T-cell (primary cell): ENCODE measurements at regions not wholly inside any gene's neighbourhood (a gene's known extent, or its start where the extent isn't known, plus 50 kb on each side); places are given as distances from the start of the nearest gene placed in this dataset.

Experiments
- ATAC-seq, 4 experiments: fragments of 200-7000 bp in 3 of 4; fragments of 150-1000 bp in 1 of 4; cut with Tn5 transposase; replicated peaks in 1 of 4; 1 replicate in 3 of 4; 2 replicates in 1 of 4; pipeline ENCODE4 v1.10.0; 2021; ENCODE audit warnings: moderate library complexity in 3 of 4, mild to moderate bottlenecking in 2 of 4, moderate number of reproducible peaks in 1 of 4
- CTCF ChIA-PET, 2 donors: fragments of 300-600 bp; sonication (Branson Sonifier 250); formaldehyde crosslinking; loops; one replicate each; lab custom pipeline; 2022; ENCODE audit warnings: antibody characterized with exemption in 2 of 2; lab: Charles Lee
- POLR2A ChIA-PET, 2 donors: fragments of 300-600 bp; sonication (Branson Sonifier 250); formaldehyde crosslinking; loops; one replicate each; lab custom pipeline; 2022; ENCODE audit warnings: antibody characterized with exemption in 2 of 2; lab: Charles Lee
- DNase-seq, 35 experiments: peaks; one replicate each; pipeline versions ENCODE4 v3.0.0 to v3.0.0-alpha.2; 2013 to 2023
- H3K27ac ChIP-seq: one replicate; pipeline ENCODE4 v1.5.1; 2013; ENCODE audit warnings: low read length
- H3K27me3 ChIP-seq, 2 experiments: replicated peaks in 1 of 2; 1 replicate in 1 of 2; 2 replicates in 1 of 2; pipeline versions ENCODE4 v1.6.1 to v1.7.0; 2013; ENCODE audit warnings: low read length in 1 of 2, mixed read lengths in 1 of 2; ENCODE audit not compliant: control insufficient read depth in 2 of 2, insufficient read depth in 2 of 2; ENCODE audit errors: extremely low read depth in 1 of 2
- H3K36me3 ChIP-seq, 2 donors: 1 replicate in 1 of 2; 2 replicates in 1 of 2; pipeline versions ENCODE4 v1.6.1 to v1.7.0; 2013; ENCODE audit warnings: low read length in 1 of 2; ENCODE audit not compliant: control insufficient read depth in 2 of 2, insufficient read depth in 1 of 2; ENCODE audit errors: extremely low read depth in 1 of 2
- H3K4me1 ChIP-seq, 2 experiments: 1 replicate in 1 of 2; 2 replicates in 1 of 2; pipeline versions ENCODE4 v1.6.1 to v1.7.0; 2013; ENCODE audit warnings: low read length in 2 of 2, mixed read lengths in 1 of 2; ENCODE audit not compliant: insufficient read depth in 2 of 2, control insufficient read depth in 1 of 2; ENCODE audit errors: extremely low read depth in 1 of 2
- H3K4me3 ChIP-seq, 2 donors: 1 replicate in 1 of 2; 2 replicates in 1 of 2; pipeline versions ENCODE4 v1.5.1 to v1.7.0; 2013; ENCODE audit warnings: mild to moderate bottlenecking in 2 of 2, low read length in 1 of 2, moderate library complexity in 1 of 2; ENCODE audit not compliant: control insufficient read depth in 1 of 2; ENCODE audit errors: extremely low read depth in 1 of 2
- H3K9me3 ChIP-seq: 2 replicates; pipeline ENCODE4 v1.7.0; 2013
- H3K27ac Mint-ChIP-seq, 2 donors: one replicate each; pipeline ENCODE4 v1.8.0; 2020 to 2021; ENCODE audit warnings: mild to moderate bottlenecking in 2 of 2, mixed read lengths in 2 of 2
- H3K27me3 Mint-ChIP-seq, 2 donors: one replicate each; pipeline ENCODE4 v1.8.0; 2021 to 2022; ENCODE audit warnings: mixed read lengths in 2 of 2
- H3K36me3 Mint-ChIP-seq: one replicate; pipeline ENCODE4 v1.8.0; 2021; ENCODE audit warnings: mixed read lengths
- H3K4me1 Mint-ChIP-seq, 3 donors: one replicate each; pipeline ENCODE4 v1.8.0; 2020 to 2022; ENCODE audit warnings: mixed read lengths in 3 of 3, mild to moderate bottlenecking in 1 of 3
- H3K4me3 Mint-ChIP-seq, 3 donors: one replicate each; pipeline ENCODE4 v1.8.0; 2020 to 2022; ENCODE audit warnings: mild to moderate bottlenecking in 3 of 3, mixed read lengths in 3 of 3, moderate library complexity in 3 of 3
- H3K9me3 Mint-ChIP-seq, 3 donors: one replicate each; pipeline ENCODE4 v1.8.0; 2020 to 2022; ENCODE audit warnings: mixed read lengths in 3 of 3
- WGBS: methylation state at CpG from one replicate; pipeline ENCODE4 v1.1.5; 2013; ENCODE audit warnings: missing lambda C conversion rate; ENCODE audit not compliant: insufficient coverage; 5-methylcytosine and 5-hydroxymethylcytosine counted together

DNA sequence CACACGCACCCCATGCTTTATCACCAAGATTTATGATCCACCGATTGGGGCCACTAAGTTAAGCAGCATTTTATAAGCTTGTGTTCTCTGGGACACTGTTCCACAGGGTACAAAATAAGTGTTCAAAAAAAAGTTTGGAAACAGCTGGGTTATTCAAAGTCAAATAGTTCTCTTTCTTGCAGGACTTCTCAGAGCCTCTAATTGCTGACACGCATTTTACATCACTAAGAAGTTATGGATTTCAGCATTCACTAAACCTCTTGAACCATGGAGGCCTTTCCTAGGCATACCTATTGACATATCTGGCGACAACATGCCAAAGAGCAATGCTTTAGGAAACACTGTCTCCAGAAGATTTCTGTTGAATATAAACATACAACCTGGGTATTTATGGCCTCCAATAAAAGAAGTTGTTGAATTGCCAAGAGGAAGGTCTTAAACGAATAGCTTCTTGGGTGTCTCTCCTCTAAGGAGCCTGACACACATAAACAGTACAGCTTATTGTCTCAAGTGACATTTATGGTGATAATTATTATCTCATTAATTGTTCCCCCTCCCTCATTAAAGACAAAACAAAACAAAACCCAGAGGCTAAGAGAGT lies 147.1 kb upstream of the ARHGAP20 start:
- WGBS, result 90% methylated on average over 2 of the region's 5 CpGs
- no peak for ATAC-seq
- no peaks in the 10 kb centered on the region for H3K36me3 ChIP-seq
- H3K27ac ChIP-seq, result no peak overlapping the region
- no peaks in the 10 kb centered on the region for H3K4me1 Mint-ChIP-seq
- H3K27me3 Mint-ChIP-seq, result peaks cover 0 to 8% of the 10 kb centered on the region in 2 donors
- H3K4me1 ChIP-seq, result no peaks in the 10 kb centered on the region
- POLR2A ChIA-PET, result interaction anchor here in 1 of 2 donors (0.7 kb wide), 1 partner anchor 48 kb away, joined by 3 read pairs; no protein-coding TSS in a partner anchor
- no peaks in the 10 kb centered on the region for H3K9me3 ChIP-seq
- DNase-seq, result no peak
- H3K9me3 Mint-ChIP-seq, result peaks cover 0 to 4% (median 4%) of the 10 kb centered on the region in 3 donors
- no peak overlapping the region for H3K4me3 Mint-ChIP-seq
- no peak overlapping the region for H3K4me3 ChIP-seq
- H3K27ac Mint-ChIP-seq, result no peak overlapping the region
- no peaks in the 10 kb centered on the region for H3K36me3 Mint-ChIP-seq
- no peaks in the 10 kb centered on the region for H3K27me3 ChIP-seq
- CTCF ChIA-PET, result no interaction called here

DNA sequence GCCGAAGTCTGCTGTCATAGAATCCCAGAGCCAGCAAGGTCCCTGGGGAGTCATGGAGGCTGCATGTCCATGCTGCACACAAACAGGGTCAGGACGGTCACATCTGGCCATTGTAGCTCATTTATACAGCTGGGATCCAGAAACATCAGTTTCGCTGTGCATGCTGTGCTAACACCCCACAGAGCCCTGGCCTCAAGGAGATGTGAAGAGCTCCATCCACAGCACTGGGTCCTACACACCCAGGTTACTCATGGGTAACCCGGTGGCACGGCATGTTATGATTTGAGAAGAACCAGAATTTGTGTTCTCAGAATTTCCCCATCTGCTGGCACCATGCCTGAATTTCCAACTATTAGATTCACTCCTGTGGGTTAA lies 146.3 kb upstream of the ARHGAP20 start:
- ChIA-PET POLR2A (interaction anchor here in 1 of 2 donors (0.7 kb wide), 1 partner anchor 48 kb away, joined by 3 read pairs; no protein-coding TSS in a partner anchor), CTCF (no interaction called here)
- Mint-ChIP-seq H3K4me3 (no peak overlapping the region), H3K27ac (no peak overlapping the region), H3K36me3 (no peaks in the 10 kb centered on the region), H3K9me3 (peaks cover 0 to 4% (median 4%) of the 10 kb centered on the region in 3 donors), H3K27me3 (peaks cover 0 to 10% of the 10 kb centered on the region in 2 donors), H3K4me1 (no peaks in the 10 kb centered on the region)
- ATAC-seq, result no peak
- no peaks in the 10 kb centered on the region for H3K4me1 ChIP-seq
- WGBS, result 89% methylated on average over 3 of the region's 5 CpGs
- no peaks in the 10 kb centered on the region for H3K27me3 ChIP-seq
- H3K27ac ChIP-seq, result no peak overlapping the region
- no peak overlapping the region for H3K4me3 ChIP-seq
- no peaks in the 10 kb centered on the region for H3K9me3 ChIP-seq
- no peak for DNase-seq
- H3K36me3 ChIP-seq, result no peaks in the 10 kb centered on the region

DNA sequence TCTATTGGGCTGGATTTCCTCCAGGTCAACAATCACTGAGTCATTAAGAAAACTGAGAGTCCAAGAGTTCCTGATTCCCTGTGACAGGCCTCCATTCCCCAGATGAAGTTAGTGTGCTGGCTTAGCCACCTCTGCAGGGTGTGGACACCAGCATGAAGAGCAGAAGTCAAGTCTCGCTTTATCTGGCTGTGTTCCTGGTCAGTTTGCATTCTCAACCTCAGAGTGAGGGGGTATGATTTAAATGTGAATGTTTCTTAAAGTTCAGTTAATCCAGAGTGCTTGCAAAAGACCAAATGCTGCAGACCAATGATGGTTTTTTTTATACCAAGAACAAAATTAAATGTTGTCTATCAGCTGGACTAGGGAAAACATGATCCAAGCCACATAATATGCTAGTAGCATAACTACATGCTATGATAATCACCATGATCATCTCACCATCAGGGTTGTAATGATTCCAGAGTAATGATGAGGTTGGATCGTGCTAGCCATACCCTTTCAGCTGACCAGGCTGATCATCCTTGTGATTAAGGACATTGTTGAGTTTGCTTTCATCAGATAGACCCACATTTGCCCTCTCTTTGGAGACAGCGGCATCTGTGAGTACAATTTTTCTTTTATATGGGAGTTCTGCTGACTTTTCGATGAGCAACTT lies 145.8 kb upstream of the ARHGAP20 start:
- H3K4me3 ChIP-seq, result no peak overlapping the region
- H3K27ac ChIP-seq, result no peak overlapping the region
- no peaks in the 10 kb centered on the region for H3K4me1 Mint-ChIP-seq
- H3K9me3 ChIP-seq, result no peaks in the 10 kb centered on the region
- peaks cover 0 to 4% (median 4%) of the 10 kb centered on the region in 3 donors for H3K9me3 Mint-ChIP-seq
- no peak overlapping the region for H3K4me3 Mint-ChIP-seq
- no peak for DNase-seq
- H3K27me3 ChIP-seq, result no peaks in the 10 kb centered on the region
- CTCF ChIA-PET, result no interaction called here
- no peaks in the 10 kb centered on the region for H3K36me3 ChIP-seq
- 88% methylated on average over 1 of the region's 4 CpGs for WGBS
- ATAC-seq, result no peak
- no peaks in the 10 kb centered on the region for H3K4me1 ChIP-seq
- H3K27ac Mint-ChIP-seq, result no peak overlapping the region
- H3K36me3 Mint-ChIP-seq, result no peaks in the 10 kb centered on the region
- peaks cover 0 to 10% of the 10 kb centered on the region in 2 donors for H3K27me3 Mint-ChIP-seq
- POLR2A ChIA-PET, result no interaction called here

DNA sequence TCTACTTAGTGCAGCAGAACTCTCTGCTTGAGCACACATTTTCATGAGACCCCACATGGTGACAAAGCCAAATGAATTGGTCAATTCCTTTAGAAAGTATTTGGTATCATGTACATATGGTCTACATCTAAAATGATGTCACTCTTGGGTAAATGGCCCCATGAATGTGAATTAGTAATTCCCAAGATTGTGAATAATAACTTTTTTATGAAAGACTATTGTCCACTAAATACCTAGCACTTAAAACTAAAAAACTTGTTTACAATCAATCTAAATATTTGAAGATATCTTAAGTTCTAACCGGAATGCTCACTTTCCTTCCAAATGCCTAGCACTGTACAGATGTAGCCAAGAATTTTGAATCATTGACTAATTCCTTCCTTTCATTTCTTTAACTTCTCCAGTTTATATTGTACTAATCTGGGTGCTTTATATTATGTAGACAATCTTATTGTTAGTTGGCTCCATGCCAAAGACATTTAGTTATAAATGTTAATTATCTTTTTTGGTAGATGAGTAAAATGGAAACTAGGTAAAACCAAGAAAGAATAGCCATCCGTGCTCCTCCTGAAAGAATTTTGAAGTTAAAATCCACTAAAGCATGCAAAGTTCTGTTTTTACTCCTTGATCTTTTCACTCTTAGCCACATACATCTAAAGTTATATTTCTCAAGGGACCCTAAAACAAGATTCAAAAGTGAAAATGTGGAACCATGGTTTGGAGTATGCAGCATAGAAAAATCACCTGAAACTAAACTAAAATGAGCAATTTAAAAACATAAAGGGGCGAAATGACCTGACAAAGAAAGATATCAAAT lies 145.0 kb upstream of the ARHGAP20 start:
- no peaks in the 10 kb centered on the region for H3K4me1 ChIP-seq
- Mint-ChIP-seq H3K4me1 (no peaks in the 10 kb centered on the region), H3K36me3 (no peaks in the 10 kb centered on the region), H3K27ac (no peak overlapping the region), H3K4me3 (no peak overlapping the region), H3K9me3 (peaks cover 0 to 4% (median 4%) of the 10 kb centered on the region in 3 donors), H3K27me3 (peaks cover under 1 to 12% of the 10 kb centered on the region in 2 donors)
- H3K27me3 ChIP-seq, result no peaks in the 10 kb centered on the region
- ChIA-PET CTCF (no interaction called here), POLR2A (no interaction called here)
- no peak overlapping the region for H3K4me3 ChIP-seq
- ATAC-seq (no peak), DNase-seq (no peak)
- no peak overlapping the region for H3K27ac ChIP-seq
- no peaks in the 10 kb centered on the region for H3K36me3 ChIP-seq
- no CpG with 5 or more reads among the region's 3 CpGs for WGBS
- no peaks in the 10 kb centered on the region for H3K9me3 ChIP-seq

DNA sequence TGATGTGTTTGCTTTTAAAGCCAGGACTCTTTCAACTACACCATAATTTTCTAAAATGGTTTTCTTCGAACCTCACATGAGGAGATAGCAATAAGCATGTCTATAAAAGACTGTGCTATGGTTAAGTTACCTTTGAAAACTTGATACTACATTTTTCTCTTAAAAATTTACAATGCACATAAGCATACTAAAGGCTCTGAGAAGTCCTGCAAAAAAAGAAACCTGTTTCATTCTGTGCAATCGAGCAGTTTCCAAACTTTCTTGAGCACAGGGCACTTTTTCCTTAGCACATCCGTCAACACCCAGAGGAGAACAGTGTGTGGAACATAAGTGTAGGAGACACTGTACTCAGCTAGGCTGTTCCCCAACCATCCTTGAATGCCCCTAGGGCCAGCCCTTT lies 144.1 kb upstream of the ARHGAP20 start:
- H3K27me3 ChIP-seq, result no peaks in the 10 kb centered on the region
- H3K27me3 Mint-ChIP-seq, result peaks cover 4 to 20% of the 10 kb centered on the region in 2 donors
- ATAC-seq (no peak), DNase-seq (no peak)
- H3K27ac Mint-ChIP-seq, result no peak overlapping the region
- H3K9me3 Mint-ChIP-seq, result peaks cover 0 to 4% (median 4%) of the 10 kb centered on the region in 3 donors
- H3K9me3 ChIP-seq, result no peaks in the 10 kb centered on the region
- ChIA-PET CTCF (no interaction called here), POLR2A (no interaction called here)
- WGBS, result no CpG with 5 or more reads among the region's 3 CpGs
- no peaks in the 10 kb centered on the region for H3K36me3 Mint-ChIP-seq
- H3K4me3 Mint-ChIP-seq, result no peak overlapping the region
- H3K36me3 ChIP-seq, result no peaks in the 10 kb centered on the region
- no peaks in the 10 kb centered on the region for H3K4me1 ChIP-seq
- no peak overlapping the region for H3K4me3 ChIP-seq
- no peak overlapping the region for H3K27ac ChIP-seq
- no peaks in the 10 kb centered on the region for H3K4me1 Mint-ChIP-seq

DNA sequence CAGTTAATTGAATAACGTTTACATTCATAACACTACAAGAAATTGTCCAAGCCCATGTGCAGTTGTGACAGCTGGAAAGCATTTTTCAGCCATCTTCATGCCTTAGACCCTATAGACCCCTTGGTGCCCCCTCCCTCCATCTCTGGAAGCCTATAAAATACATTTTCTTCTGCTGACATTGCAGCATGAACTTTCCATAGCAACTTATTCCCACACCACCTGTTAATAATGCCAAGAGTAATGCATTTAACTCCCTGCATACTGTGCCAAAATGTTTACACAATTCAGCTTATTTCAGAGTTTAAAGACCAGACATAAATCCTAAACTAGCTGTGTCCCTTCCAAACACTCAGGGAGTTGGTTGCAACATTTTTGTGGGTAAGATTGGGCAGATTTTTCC lies 143.0 kb upstream of the ARHGAP20 start:
- H3K27ac Mint-ChIP-seq, result no peak overlapping the region
- POLR2A ChIA-PET, result no interaction called here
- no peaks in the 10 kb centered on the region for H3K36me3 ChIP-seq
- H3K27ac ChIP-seq, result no peak overlapping the region
- H3K4me3 Mint-ChIP-seq, result no peak overlapping the region
- no peak overlapping the region for H3K4me3 ChIP-seq
- H3K9me3 Mint-ChIP-seq, result peaks cover 0 to 4% (median 4%) of the 10 kb centered on the region in 3 donors
- H3K4me1 Mint-ChIP-seq, result no peaks in the 10 kb centered on the region
- H3K27me3 Mint-ChIP-seq, result peaks cover 4 to 29% of the 10 kb centered on the region in 2 donors
- CTCF ChIA-PET, result no interaction called here
- 83% methylated on average over 1 of the region's 1 CpG for WGBS
- DNase-seq (no peak), ATAC-seq (no peak)
- no peaks in the 10 kb centered on the region for H3K4me1 ChIP-seq
- no peaks in the 10 kb centered on the region for H3K36me3 Mint-ChIP-seq
- no peaks in the 10 kb centered on the region for H3K27me3 ChIP-seq
- no peaks in the 10 kb centered on the region for H3K9me3 ChIP-seq
